Smooth muscle cell (in vitro differentiated cells): ENCODE measurements at regions not wholly inside any gene's neighbourhood (a gene's known extent, or its start where the extent isn't known, plus 50 kb on each side); places are given as distances from the start of the nearest gene placed in this dataset.
"Not testable (repeated sequence)": the region's sequence is repeated elsewhere in the genome, so short reads cannot be mapped to it uniquely, and the experiment has no call there.

Experiments used
- DNase-seq: peaks from one replicate; lab custom pipeline; 2025; ENCODE audit not compliant: unreplicated experiment; lab: John Stamatoyannopoulos, UW
- H2AFZ ChIP-seq: fragments of 200-600 bp; sonication (generic); 2 replicates; pipeline ENCODE4 v1.6.0; 2016; ENCODE audit warnings: antibody characterized with exemption, low read depth, mild to moderate bottlenecking
- H3F3A ChIP-seq: fragments of 200-600 bp; sonication (generic); 2 replicates; pipeline ENCODE4 v1.6.0; 2017; ENCODE audit warnings: antibody characterized with exemption, low read depth
- H3K27ac ChIP-seq: fragments of 200-600 bp; sonication (generic); 2 replicates; pipeline ENCODE4 v1.5.1; 2016; ENCODE audit warnings: low read depth, mild to moderate bottlenecking
- H3K27me3 ChIP-seq: fragments of 200-600 bp; sonication (generic); 2 replicates; pipeline ENCODE4 v1.6.1; 2016; ENCODE audit warnings: low read depth, mild to moderate bottlenecking
- H3K36me3 ChIP-seq: fragments of 200-600 bp; sonication (generic); 2 replicates; pipeline ENCODE4 v1.5.1; 2016; ENCODE audit warnings: low read depth
- H3K4me1 ChIP-seq: fragments of 200-600 bp; sonication (generic); 2 replicates; pipeline ENCODE4 v1.5.1; 2016; ENCODE audit warnings: low read depth
- H3K4me2 ChIP-seq: fragments of 200-600 bp; sonication (generic); 2 replicates; pipeline ENCODE4 v1.6.0; 2016; ENCODE audit warnings: mild to moderate bottlenecking
- H3K4me3 ChIP-seq: fragments of 200-600 bp; sonication (generic); 2 replicates; pipeline ENCODE4 v1.5.1; 2016; ENCODE audit warnings: mild to moderate bottlenecking
- H3K79me2 ChIP-seq: fragments of 200-600 bp; sonication (generic); 2 replicates; pipeline ENCODE4 v1.6.0; 2016; ENCODE audit warnings: low read depth, mild to moderate bottlenecking
- H3K9ac ChIP-seq: fragments of 200-600 bp; sonication (generic); 2 replicates; pipeline ENCODE4 v1.6.0; 2016; ENCODE audit warnings: low read depth
- H3K9me3 ChIP-seq: fragments of 200-600 bp; sonication (generic); replicated peaks from 2 replicates; pipeline ENCODE4 v1.5.1; 2016; ENCODE audit warnings: low read depth
- H4K20me1 ChIP-seq: fragments of 200-600 bp; sonication (generic); 2 replicates; pipeline ENCODE4 v1.6.0; 2016; ENCODE audit warnings: low read depth
- CTCF ChIP-seq: fragments of 200-600 bp; sonication (generic); IDR thresholded peaks from 2 replicates; pipeline ENCODE4 v1.5.1; 2017; ENCODE audit warnings: borderline replicate concordance, mild to moderate bottlenecking, antibody characterized with exemption; ENCODE audit not compliant: insufficient read depth, poor library complexity, severe bottlenecking
- WGBS: methylation state at CpG from one replicate; pipeline ENCODE4 v1.1.7; 2016; ENCODE audit warnings: low lambda C conversion rate; 5-methylcytosine and 5-hydroxymethylcytosine counted together

- H3K4me1 ChIP-seq: no peaks in the 10 kb centered on the region
- no peak overlapping the region for H3K27ac ChIP-seq
- no peaks in the 10 kb centered on the region for H3K9me3 ChIP-seq
- no peaks in the 10 kb centered on the region for H3K27me3 ChIP-seq
- no peaks in the 10 kb centered on the region for H3K79me2 ChIP-seq
- no peak overlapping the region for H2AFZ ChIP-seq
- H3F3A ChIP-seq: no peaks in the 10 kb centered on the region
- no peak overlapping the region for H3K4me2 ChIP-seq
- 31% methylated on average over 3 of the region's 3 CpGs for WGBS
- no peak overlapping the region for H3K9ac ChIP-seq
- DNase-seq: no peak
- H3K36me3 ChIP-seq: no peaks in the 10 kb centered on the region
- peak; percentile 54 for TF ChIP-seq CTCF
- H3K4me3 ChIP-seq: no peak overlapping the region
- no peaks in the 10 kb centered on the region for H4K20me1 ChIP-seq
Measured at GRCh38 chr6:120378582-120379220, 955.6 kb downstream of the TBC1D32 start.

GRCh38 chr6:120373185-120373584, 961.1 kb downstream of the TBC1D32 start:
- no peak for TF ChIP-seq CTCF
- H3F3A ChIP-seq: no peaks in the 10 kb centered on the region
- no peak overlapping the region for H3K9ac ChIP-seq
- H3K36me3 ChIP-seq: no peaks in the 10 kb centered on the region
- H3K4me1 ChIP-seq: no peaks in the 10 kb centered on the region
- no peak overlapping the region for H3K4me3 ChIP-seq
- no peak overlapping the region for H3K27ac ChIP-seq
- H3K4me2 ChIP-seq: no peak overlapping the region
- H3K27me3 ChIP-seq: no peaks in the 10 kb centered on the region
- no peak for DNase-seq
- H4K20me1 ChIP-seq: no peaks in the 10 kb centered on the region
- H2AFZ ChIP-seq: no peak overlapping the region
- WGBS: 84% methylated on average over 2 of the region's 2 CpGs
- no peaks in the 10 kb centered on the region for H3K79me2 ChIP-seq
- no peaks in the 10 kb centered on the region for H3K9me3 ChIP-seq

DNA sequence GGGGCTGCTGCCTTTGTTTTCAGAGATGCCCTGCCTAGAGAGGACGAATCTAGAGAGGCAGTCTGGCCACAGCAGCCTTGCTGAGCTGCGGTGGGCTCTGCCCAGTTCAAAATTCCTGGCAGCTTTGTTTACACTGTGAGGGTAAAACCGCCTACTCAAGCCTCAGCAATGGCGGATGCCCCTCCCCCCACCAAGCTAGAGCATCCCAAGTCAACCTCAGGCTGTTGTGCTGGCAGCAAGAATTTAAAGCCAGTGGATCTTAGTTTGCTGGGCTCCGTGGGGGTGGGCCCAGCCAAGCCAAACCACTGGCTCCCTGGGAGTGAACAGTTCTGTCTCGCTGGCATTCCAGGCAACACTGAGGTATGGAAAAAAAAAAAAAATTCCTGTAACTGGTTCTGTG, 970.9 kb downstream of the TBC1D32 start:
- H3K36me3 ChIP-seq: no peaks in the 10 kb centered on the region
- H3K4me1 ChIP-seq: peaks cover 4% of the 10 kb centered on the region
- no peaks in the 10 kb centered on the region for H4K20me1 ChIP-seq
- WGBS: 21% methylated on average over 6 of the region's 6 CpGs
- H3K9ac ChIP-seq: no peak overlapping the region
- peak overlapping the region; percentile 12 for H3K27ac ChIP-seq
- H3K4me2 ChIP-seq: peak overlapping the region; percentile 44
- no peak overlapping the region for H2AFZ ChIP-seq
- no peaks in the 10 kb centered on the region for H3F3A ChIP-seq
- no peak for TF ChIP-seq CTCF
- no peak for DNase-seq
- no peaks in the 10 kb centered on the region for H3K79me2 ChIP-seq
- H3K9me3 ChIP-seq: peaks cover 5% of the 10 kb centered on the region
- no peaks in the 10 kb centered on the region for H3K27me3 ChIP-seq
- H3K4me3 ChIP-seq: no peak overlapping the region

GRCh38 chr6:120358535-120358934, 975.7 kb downstream of the TBC1D32 start:
- H3K27me3 ChIP-seq, H3K4me2 ChIP-seq, H3K79me2 ChIP-seq, DNase-seq, H3K9me3 ChIP-seq, H3K27ac ChIP-seq, H3K36me3 ChIP-seq, H2AFZ ChIP-seq, H4K20me1 ChIP-seq, H3K4me1 ChIP-seq, H3F3A ChIP-seq, H3K4me3 ChIP-seq, H3K9ac ChIP-seq: not testable (repeated sequence)
- 90% methylated on average over 4 of the region's 4 CpGs for WGBS
